ENCODE measurements at regions not wholly inside any gene's neighbourhood (a gene's known extent, or its start where the extent isn't known, plus 50 kb on each side); places are given as distances from the start of the nearest gene placed in this dataset.

DNA sequence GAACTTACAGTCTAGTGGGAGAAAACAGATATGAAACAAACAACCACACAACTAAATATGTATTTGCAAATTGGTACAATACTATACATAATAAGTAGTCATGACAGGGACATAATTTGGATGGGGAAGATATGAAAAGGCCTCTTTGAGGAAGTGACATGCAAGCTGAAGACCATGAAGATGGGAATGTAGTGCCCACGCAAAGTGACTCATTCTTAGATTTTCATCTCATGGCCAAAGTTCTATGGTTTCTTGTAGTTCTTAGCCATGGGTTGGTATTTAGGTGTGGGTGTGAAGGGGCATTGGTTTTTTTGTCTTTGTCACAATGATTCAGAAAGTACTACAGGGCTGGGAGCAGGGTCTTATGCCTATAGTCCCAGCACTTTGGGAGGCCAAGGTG lies 105.4 kb upstream of the FAM78B start:
- no peak overlapping the region for H3K4me2 ChIP-seq (ENCODE audit: insufficient read depth, low read length)
- no peaks in the 10 kb centered on the region for H3K27me3 ChIP-seq (ENCODE audit: control insufficient read depth in 2 of 2, insufficient read depth in 2 of 2, low read length in 2 of 2)
- dilution Hi-C loops (cut with MboI; ENCODE audit: extremely low pct_ligation_motif_present, low sequenced_read_pairs) (no loop called here), intact Hi-C loops (cut with micrococcal nuclease) (no loop called here)
- no TSS peak for BruUV-seq (replicated peaks)
- TF ChIP-seq MYC (IDR thresholded peaks at IDR 0.05; ENCODE audit: low read depth, low read length): no peak
- TF ChIP-seq, protein P1, sequence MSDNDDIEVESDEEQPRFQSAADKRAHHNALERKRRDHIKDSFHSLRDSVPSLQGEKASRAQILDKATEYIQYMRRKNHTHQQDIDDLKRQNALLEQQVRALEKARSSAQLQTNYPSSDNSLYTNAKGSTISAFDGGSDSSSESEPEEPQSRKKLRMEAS (IDR thresholded peaks at IDR 0.05; ENCODE audit: insufficient read depth, insufficient read length): no peak
- TF ChIP-seq, protein P2, sequence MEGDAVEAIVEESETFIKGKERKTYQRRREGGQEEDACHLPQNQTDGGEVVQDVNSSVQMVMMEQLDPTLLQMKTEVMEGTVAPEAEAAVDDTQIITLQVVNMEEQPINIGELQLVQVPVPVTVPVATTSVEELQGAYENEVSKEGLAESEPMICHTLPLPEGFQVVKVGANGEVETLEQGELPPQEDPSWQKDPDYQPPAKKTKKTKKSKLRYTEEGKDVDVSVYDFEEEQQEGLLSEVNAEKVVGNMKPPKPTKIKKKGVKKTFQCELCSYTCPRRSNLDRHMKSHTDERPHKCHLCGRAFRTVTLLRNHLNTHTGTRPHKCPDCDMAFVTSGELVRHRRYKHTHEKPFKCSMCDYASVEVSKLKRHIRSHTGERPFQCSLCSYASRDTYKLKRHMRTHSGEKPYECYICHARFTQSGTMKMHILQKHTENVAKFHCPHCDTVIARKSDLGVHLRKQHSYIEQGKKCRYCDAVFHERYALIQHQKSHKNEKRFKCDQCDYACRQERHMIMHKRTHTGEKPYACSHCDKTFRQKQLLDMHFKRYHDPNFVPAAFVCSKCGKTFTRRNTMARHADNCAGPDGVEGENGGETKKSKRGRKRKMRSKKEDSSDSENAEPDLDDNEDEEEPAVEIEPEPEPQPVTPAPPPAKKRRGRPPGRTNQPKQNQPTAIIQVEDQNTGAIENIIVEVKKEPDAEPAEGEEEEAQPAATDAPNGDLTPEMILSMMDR (IDR thresholded peaks at IDR 0.05; ENCODE audit: extremely low read depth in 1 of 2, insufficient read depth in 1 of 2, low read depth in 1 of 2, low read length in 2 of 2): no peak
- TF ChIP-seq JUN (IDR thresholded peaks at IDR 0.05; ENCODE audit: borderline replicate concordance, insufficient read depth, insufficient read length, low read depth): no peak
- no peak for TF ChIP-seq FOS (IDR thresholded peaks at IDR 0.05; ENCODE audit: borderline replicate concordance, insufficient read depth, low read length)
- no peaks in the 10 kb centered on the region for H3K9me1 ChIP-seq (replicated peaks; ENCODE audit: control insufficient read depth, extremely low read depth, insufficient read depth, low read length)
- peaks cover 3% of the 10 kb centered on the region for H3K9me3 ChIP-seq (replicated peaks; ENCODE audit: control insufficient read depth, insufficient read depth, low read length)
- CTCF ChIA-PET: no interaction called here
- H3K9ac ChIP-seq (replicated peaks; ENCODE audit: extremely low read depth, insufficient read depth, low read length): no peak overlapping the region
- FAIRE-seq (no peak), DNase-seq (ENCODE audit: low read depth, low spot score) (no peak)
- H3K79me2 ChIP-seq (ENCODE audit: control insufficient read depth, insufficient read depth, low read length): no peaks in the 10 kb centered on the region
- H3K4me1 ChIP-seq (ENCODE audit: control insufficient read depth, extremely low read depth, insufficient read depth, low read length): no peaks in the 10 kb centered on the region
- no peak overlapping the region for H3K27ac ChIP-seq (ENCODE audit: insufficient read depth, low read depth, low read length)
- no peak overlapping the region for H2AFZ ChIP-seq (ENCODE audit: low read depth, low read length)
- no peak overlapping the region for H3K4me3 ChIP-seq (replicated peaks in 1 of 3; ENCODE audit: insufficient read depth in 1 of 3, low read depth in 1 of 3, low read length in 3 of 3)
- H4K20me1 ChIP-seq (replicated peaks; ENCODE audit: control insufficient read depth, extremely low read depth, insufficient read depth, low read length): no peaks in the 10 kb centered on the region
- POLR2A ChIA-PET: no interaction called here
- no peaks in the 10 kb centered on the region for H3K36me3 ChIP-seq (ENCODE audit: control insufficient read depth in 2 of 2, extremely low read depth in 1 of 2, insufficient read depth in 2 of 2, low read length in 2 of 2)

DNA sequence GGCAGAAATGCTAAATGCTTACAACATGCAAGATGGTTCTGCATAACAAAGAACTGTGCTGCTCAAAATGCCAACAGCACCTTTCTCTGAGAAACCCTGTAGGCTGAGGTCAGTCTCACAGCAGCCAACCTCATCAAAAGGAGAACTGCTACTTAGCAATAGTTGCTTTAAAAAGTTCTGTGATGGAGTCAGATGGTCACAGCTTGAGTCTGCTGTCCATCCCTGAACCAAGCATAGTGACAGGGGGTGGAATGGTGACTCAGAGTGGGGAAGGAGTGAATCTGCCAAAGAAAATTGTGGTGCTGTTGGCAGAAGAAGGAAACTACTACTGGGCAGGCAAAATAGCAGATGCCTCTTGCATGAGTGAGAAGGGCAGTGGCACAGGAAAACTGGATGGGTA lies 106.0 kb upstream of the FAM78B start:
- no peaks in the 10 kb centered on the region for H3K36me3 ChIP-seq (ENCODE audit: control insufficient read depth in 2 of 2, extremely low read depth in 1 of 2, insufficient read depth in 2 of 2, low read length in 2 of 2)
- H3K9me3 ChIP-seq (replicated peaks; ENCODE audit: control insufficient read depth, insufficient read depth, low read length): peaks cover 3% of the 10 kb centered on the region
- dilution Hi-C loops (cut with MboI; ENCODE audit: extremely low pct_ligation_motif_present, low sequenced_read_pairs) (no loop called here), intact Hi-C loops (cut with micrococcal nuclease) (no loop called here)
- no peak overlapping the region for H3K4me3 ChIP-seq (replicated peaks in 1 of 3; ENCODE audit: insufficient read depth in 1 of 3, low read depth in 1 of 3, low read length in 3 of 3)
- CTCF ChIA-PET: no interaction called here
- TF ChIP-seq GATA2 (IDR thresholded peaks at IDR 0.05; ENCODE audit: insufficient read depth, insufficient read length, low read depth, low read length) (no peak), EZH2 (IDR thresholded peaks at IDR 0.05; ENCODE audit: borderline replicate concordance, low read depth, low read length, severe bottlenecking) (no peak), JUN (IDR thresholded peaks at IDR 0.05; ENCODE audit: borderline replicate concordance, insufficient read depth, insufficient read length, low read depth) (no peak), POLR2AphosphoS5 (IDR thresholded peaks at IDR 0.05; ENCODE audit: insufficient read depth, low read depth, low read length) (no peak), POLR2A (IDR thresholded peaks at IDR 0.05; ENCODE audit: low read depth, low read length) (no peak), MYC (IDR thresholded peaks at IDR 0.05; ENCODE audit: low read depth, low read length) (no peak), FOS (IDR thresholded peaks at IDR 0.05; ENCODE audit: borderline replicate concordance, insufficient read depth, low read length) (no peak)
- TF ChIP-seq, protein P2 (IDR thresholded peaks at IDR 0.05; ENCODE audit: extremely low read depth in 1 of 2, insufficient read depth in 1 of 2, low read depth in 1 of 2, low read length in 2 of 2): no peak
- TF ChIP-seq, protein P1 (IDR thresholded peaks at IDR 0.05; ENCODE audit: insufficient read depth, insufficient read length): no peak
- H3K9me1 ChIP-seq (replicated peaks; ENCODE audit: control insufficient read depth, extremely low read depth, insufficient read depth, low read length): no peaks in the 10 kb centered on the region
- DNase-seq (ENCODE audit: low read depth, low spot score) (no peak), FAIRE-seq (no peak)
- H2AFZ ChIP-seq (ENCODE audit: low read depth, low read length): no peak overlapping the region
- H3K9ac ChIP-seq (replicated peaks; ENCODE audit: extremely low read depth, insufficient read depth, low read length): no peak overlapping the region
- H3K79me2 ChIP-seq (ENCODE audit: control insufficient read depth, insufficient read depth, low read length): no peaks in the 10 kb centered on the region
- no TSS peak for BruUV-seq (replicated peaks)
- H4K20me1 ChIP-seq (replicated peaks; ENCODE audit: control insufficient read depth, extremely low read depth, insufficient read depth, low read length): no peaks in the 10 kb centered on the region
- no peaks in the 10 kb centered on the region for H3K27me3 ChIP-seq (ENCODE audit: control insufficient read depth in 2 of 2, insufficient read depth in 2 of 2, low read length in 2 of 2)
- H3K4me2 ChIP-seq (ENCODE audit: insufficient read depth, low read length): no peak overlapping the region
- POLR2A ChIA-PET: no interaction called here
- no peak overlapping the region for H3K27ac ChIP-seq (ENCODE audit: insufficient read depth, low read depth, low read length)
- H3K4me1 ChIP-seq (ENCODE audit: control insufficient read depth, extremely low read depth, insufficient read depth, low read length): no peaks in the 10 kb centered on the region

All from endothelial cell of umbilical vein (primary cell).